B cell (primary cell): ENCODE measurements at regions not wholly inside any gene's neighbourhood (a gene's known extent, or its start where the extent isn't known, plus 50 kb on each side); places are given as distances from the start of the nearest gene placed in this dataset.

Experiments used
- CTCF ChIP-seq: fragments of 200-600 bp; IDR thresholded peaks from one replicate; pipeline ENCODE4 v1.8.0; 2022; ENCODE audit warnings: antibody characterized with exemption, mild to moderate bottlenecking
- EZH2 ChIP-seq: IDR thresholded peaks from 2 replicates; pipeline ENCODE4 v1.6.1; 2012; ENCODE audit warnings: borderline replicate concordance, low read depth, mild to moderate bottlenecking, moderate library complexity, low read length; ENCODE audit not compliant: insufficient read depth, poor library complexity, severe bottlenecking

- TF ChIP-seq CTCF (no peak), EZH2 (no peak)
Measured at GRCh38 chr5:21049901-21050300, 1061.9 kb upstream of the CDH18 start.
